ENCODE measurements at regions not wholly inside any gene's neighbourhood (a gene's known extent, or its start where the extent isn't known, plus 50 kb on each side); places are given as distances from the start of the nearest gene placed in this dataset.

DNA sequence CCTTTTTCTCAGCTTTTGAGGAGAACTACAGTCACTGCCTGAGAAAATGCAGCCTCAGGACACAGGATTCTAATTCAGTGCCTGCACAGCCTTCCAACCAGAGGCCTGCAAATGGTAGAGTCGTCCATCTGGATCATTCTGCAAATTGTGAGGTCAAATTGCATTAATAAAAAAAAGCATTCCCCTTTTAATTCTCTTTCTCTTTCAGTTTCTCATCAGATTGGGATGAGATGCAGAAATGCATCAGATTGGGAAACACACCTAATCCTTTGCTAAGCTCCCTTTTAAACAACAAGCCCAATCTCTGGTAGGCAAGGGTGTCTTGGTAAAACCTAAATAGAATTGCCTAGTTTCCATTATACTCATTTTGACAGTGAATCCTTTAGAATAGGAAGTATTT is 838.8 kb downstream of the MAFB start (continued):
- TF ChIP-seq POU5F1 (IDR thresholded peaks at IDR 0.05; ENCODE audit: low read depth, low read length) (no peak), RXRA (IDR thresholded peaks at IDR 0.05; ENCODE audit: insufficient read depth, low read depth, low read length) (no peak), BRCA1 (IDR thresholded peaks at IDR 0.05; ENCODE audit: low read depth, low read length) (no peak)
- TF ChIP-seq, protein P1, sequence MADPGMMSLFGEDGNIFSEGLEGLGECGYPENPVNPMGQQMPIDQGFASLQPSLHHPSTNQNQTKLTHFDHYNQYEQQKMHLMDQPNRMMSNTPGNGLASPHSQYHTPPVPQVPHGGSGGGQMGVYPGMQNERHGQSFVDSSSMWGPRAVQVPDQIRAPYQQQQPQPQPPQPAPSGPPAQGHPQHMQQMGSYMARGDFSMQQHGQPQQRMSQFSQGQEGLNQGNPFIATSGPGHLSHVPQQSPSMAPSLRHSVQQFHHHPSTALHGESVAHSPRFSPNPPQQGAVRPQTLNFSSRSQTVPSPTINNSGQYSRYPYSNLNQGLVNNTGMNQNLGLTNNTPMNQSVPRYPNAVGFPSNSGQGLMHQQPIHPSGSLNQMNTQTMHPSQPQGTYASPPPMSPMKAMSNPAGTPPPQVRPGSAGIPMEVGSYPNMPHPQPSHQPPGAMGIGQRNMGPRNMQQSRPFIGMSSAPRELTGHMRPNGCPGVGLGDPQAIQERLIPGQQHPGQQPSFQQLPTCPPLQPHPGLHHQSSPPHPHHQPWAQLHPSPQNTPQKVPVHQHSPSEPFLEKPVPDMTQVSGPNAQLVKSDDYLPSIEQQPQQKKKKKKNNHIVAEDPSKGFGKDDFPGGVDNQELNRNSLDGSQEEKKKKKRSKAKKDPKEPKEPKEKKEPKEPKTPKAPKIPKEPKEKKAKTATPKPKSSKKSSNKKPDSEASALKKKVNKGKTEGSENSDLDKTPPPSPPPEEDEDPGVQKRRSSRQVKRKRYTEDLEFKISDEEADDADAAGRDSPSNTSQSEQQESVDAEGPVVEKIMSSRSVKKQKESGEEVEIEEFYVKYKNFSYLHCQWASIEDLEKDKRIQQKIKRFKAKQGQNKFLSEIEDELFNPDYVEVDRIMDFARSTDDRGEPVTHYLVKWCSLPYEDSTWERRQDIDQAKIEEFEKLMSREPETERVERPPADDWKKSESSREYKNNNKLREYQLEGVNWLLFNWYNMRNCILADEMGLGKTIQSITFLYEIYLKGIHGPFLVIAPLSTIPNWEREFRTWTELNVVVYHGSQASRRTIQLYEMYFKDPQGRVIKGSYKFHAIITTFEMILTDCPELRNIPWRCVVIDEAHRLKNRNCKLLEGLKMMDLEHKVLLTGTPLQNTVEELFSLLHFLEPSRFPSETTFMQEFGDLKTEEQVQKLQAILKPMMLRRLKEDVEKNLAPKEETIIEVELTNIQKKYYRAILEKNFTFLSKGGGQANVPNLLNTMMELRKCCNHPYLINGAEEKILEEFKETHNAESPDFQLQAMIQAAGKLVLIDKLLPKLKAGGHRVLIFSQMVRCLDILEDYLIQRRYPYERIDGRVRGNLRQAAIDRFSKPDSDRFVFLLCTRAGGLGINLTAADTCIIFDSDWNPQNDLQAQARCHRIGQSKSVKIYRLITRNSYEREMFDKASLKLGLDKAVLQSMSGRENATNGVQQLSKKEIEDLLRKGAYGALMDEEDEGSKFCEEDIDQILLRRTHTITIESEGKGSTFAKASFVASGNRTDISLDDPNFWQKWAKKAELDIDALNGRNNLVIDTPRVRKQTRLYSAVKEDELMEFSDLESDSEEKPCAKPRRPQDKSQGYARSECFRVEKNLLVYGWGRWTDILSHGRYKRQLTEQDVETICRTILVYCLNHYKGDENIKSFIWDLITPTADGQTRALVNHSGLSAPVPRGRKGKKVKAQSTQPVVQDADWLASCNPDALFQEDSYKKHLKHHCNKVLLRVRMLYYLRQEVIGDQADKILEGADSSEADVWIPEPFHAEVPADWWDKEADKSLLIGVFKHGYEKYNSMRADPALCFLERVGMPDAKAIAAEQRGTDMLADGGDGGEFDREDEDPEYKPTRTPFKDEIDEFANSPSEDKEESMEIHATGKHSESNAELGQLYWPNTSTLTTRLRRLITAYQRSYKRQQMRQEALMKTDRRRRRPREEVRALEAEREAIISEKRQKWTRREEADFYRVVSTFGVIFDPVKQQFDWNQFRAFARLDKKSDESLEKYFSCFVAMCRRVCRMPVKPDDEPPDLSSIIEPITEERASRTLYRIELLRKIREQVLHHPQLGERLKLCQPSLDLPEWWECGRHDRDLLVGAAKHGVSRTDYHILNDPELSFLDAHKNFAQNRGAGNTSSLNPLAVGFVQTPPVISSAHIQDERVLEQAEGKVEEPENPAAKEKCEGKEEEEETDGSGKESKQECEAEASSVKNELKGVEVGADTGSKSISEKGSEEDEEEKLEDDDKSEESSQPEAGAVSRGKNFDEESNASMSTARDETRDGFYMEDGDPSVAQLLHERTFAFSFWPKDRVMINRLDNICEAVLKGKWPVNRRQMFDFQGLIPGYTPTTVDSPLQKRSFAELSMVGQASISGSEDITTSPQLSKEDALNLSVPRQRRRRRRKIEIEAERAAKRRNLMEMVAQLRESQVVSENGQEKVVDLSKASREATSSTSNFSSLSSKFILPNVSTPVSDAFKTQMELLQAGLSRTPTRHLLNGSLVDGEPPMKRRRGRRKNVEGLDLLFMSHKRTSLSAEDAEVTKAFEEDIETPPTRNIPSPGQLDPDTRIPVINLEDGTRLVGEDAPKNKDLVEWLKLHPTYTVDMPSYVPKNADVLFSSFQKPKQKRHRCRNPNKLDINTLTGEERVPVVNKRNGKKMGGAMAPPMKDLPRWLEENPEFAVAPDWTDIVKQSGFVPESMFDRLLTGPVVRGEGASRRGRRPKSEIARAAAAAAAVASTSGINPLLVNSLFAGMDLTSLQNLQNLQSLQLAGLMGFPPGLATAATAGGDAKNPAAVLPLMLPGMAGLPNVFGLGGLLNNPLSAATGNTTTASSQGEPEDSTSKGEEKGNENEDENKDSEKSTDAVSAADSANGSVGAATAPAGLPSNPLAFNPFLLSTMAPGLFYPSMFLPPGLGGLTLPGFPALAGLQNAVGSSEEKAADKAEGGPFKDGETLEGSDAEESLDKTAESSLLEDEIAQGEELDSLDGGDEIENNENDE (IDR thresholded peaks at IDR 0.05; ENCODE audit: insufficient replicate concordance, low read length), result no peak
